BJ (cell line): ENCODE measurements at regions not wholly inside any gene's neighbourhood (a gene's known extent, or its start where the extent isn't known, plus 50 kb on each side); places are given as distances from the start of the nearest gene placed in this dataset.
"Not testable (repeated sequence)": the region's sequence is repeated elsewhere in the genome, so short reads cannot be mapped to it uniquely, and the experiment has no call there.

Experiments used
- CTCF ChIA-PET: fragments of 350-600 bp; formaldehyde crosslinking; extraction: SDS; loops from one replicate; lab custom pipeline; 2021; ENCODE audit warnings: antibody characterized with exemption, inconsistent platforms; lab: Yijun Ruan, JAX
- POLR2A ChIA-PET: fragments of 300-600 bp; sonication (Branson Sonifier 250); formaldehyde crosslinking; extraction: SDS; loops from one replicate; lab custom pipeline; 2021; ENCODE audit warnings: antibody characterized with exemption; lab: Charles Lee
- DNase-seq: peaks from one replicate; pipeline ENCODE4 v3.0.0-alpha.2; 2011; ENCODE audit warnings: low read depth
- H3K27me3 ChIP-seq: 2 replicates; pipeline ENCODE4 v1.6.0; 2011; ENCODE audit warnings: low read length; ENCODE audit not compliant: control insufficient read depth, insufficient read depth
- H3K36me3 ChIP-seq: 2 replicates; pipeline ENCODE4 v1.5.1; 2011; ENCODE audit warnings: low read length; ENCODE audit not compliant: control insufficient read depth, insufficient read depth
- H3K4me3 ChIP-seq: 2 replicates; pipeline ENCODE4 v1.5.1; 2011; ENCODE audit warnings: low read depth, mild to moderate bottlenecking, control low read depth, low read length
- TF ChIP-seq, protein P1 (sequence below): IDR thresholded peaks from 2 replicates; pipeline ENCODE4 v1.5.1; 2011; ENCODE audit warnings: low read depth, mild to moderate bottlenecking, control low read depth, inconsistent platforms, low read length, moderate library complexity; ENCODE audit not compliant: insufficient read depth

DNA sequence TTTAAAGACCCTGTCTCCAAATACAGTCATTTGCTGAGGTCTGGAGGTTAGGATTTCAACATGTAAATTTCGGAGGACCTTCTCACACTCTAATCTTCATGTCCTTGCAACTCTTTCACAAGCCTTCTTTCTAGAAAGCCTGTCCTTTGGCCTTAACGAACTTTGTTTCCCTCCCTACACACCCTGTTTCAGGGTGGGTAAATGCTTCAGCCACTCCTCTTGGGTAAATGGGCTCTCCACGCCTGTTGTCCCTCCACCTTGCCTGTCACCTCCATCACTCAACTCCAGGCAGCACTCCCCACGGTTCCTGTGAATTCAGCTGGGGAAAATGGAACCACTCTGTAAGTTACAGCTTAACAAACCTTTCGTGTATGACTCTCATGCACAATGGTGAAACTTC lies 84.0 kb upstream of the COG2 start:
- no peak overlapping the region for H3K4me3 ChIP-seq
- DNase-seq: no peak
- ChIA-PET POLR2A (no interaction called here), CTCF (no interaction called here)
- H3K27me3 ChIP-seq: no peaks in the 10 kb centered on the region
- no peaks in the 10 kb centered on the region for H3K36me3 ChIP-seq
- TF ChIP-seq, protein P1, sequence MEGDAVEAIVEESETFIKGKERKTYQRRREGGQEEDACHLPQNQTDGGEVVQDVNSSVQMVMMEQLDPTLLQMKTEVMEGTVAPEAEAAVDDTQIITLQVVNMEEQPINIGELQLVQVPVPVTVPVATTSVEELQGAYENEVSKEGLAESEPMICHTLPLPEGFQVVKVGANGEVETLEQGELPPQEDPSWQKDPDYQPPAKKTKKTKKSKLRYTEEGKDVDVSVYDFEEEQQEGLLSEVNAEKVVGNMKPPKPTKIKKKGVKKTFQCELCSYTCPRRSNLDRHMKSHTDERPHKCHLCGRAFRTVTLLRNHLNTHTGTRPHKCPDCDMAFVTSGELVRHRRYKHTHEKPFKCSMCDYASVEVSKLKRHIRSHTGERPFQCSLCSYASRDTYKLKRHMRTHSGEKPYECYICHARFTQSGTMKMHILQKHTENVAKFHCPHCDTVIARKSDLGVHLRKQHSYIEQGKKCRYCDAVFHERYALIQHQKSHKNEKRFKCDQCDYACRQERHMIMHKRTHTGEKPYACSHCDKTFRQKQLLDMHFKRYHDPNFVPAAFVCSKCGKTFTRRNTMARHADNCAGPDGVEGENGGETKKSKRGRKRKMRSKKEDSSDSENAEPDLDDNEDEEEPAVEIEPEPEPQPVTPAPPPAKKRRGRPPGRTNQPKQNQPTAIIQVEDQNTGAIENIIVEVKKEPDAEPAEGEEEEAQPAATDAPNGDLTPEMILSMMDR: no peak

DNA sequence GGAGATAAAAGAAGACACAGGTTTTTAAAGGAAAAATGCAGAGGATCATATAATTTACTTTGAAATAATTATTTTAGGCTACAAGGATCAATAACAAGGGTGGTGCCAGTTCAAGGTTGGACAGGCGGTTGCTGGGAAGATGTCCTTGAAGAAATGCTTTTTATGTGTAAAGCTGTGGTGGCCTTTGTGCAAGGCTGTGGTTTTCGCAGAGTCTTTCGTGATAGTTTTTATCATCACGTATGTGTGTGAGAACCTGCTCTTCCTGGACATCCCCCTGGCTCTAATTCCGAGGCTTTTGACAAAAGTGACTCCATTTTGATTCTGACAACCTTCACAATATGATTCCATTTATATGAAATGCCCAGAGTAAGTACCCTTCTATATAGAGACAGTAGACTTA lies 85.8 kb upstream of the COG2 start:
- no peak for DNase-seq
- H3K4me3 ChIP-seq: no peak overlapping the region
- H3K27me3 ChIP-seq: no peaks in the 10 kb centered on the region
- no peaks in the 10 kb centered on the region for H3K36me3 ChIP-seq
- TF ChIP-seq, protein P1: no peak
- POLR2A ChIA-PET: no interaction called here
- CTCF ChIA-PET: interaction anchor here (0.6 kb wide), 1 partner anchor 225 kb away, joined by 5 read pairs; no protein-coding TSS in a partner anchor

DNA sequence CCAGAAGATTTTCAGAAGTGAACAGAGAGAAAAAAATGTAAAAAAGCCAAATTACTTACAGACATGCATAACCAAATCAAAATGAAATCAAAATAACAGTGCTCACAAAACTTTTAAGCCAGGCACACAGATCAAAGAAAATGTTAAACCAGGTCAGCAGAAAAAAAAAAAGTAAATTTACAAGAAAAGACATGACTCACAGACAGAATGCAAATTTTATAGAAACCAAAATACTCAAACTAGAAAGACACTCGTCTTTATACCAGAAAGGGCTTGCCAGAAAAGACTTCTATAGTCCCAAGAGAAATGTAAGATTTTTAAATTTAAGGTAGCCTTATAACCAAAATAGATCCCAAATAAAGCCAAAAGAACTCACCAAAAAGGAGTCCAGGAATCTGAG lies 86.5 kb upstream of the COG2 start:
- TF ChIP-seq, protein P1: no peak
- Histone ChIP-seq H3K27me3 (no peaks in the 10 kb centered on the region), H3K36me3 (no peaks in the 10 kb centered on the region), H3K4me3 (no peak overlapping the region)
- CTCF ChIA-PET: no interaction called here
- POLR2A ChIA-PET: no interaction called here
- no peak for DNase-seq

DNA sequence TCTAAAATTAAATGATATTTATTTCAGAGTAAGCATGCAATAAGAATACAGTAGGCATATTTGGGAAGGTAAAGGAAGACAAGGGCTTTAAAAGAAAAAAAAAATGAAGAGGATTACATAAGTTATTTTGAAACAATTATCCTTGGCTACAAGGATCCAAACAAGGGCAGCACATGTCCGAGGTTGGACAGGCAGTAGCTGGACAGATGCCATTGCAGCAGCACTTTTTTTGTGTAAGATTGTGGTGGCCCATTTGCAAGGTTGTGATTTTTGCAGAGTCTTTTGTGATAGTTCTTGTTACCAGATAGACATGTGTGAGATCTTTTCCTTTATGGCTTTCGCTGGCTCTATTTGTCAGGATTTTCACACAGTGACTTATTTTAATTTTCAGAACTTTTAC lies 89.4 kb upstream of the COG2 start:
- Histone ChIP-seq H3K4me3 (no peak overlapping the region), H3K36me3 (no peaks in the 10 kb centered on the region), H3K27me3 (no peaks in the 10 kb centered on the region)
- TF ChIP-seq, protein P1: no peak
- no peak for DNase-seq
- ChIA-PET CTCF (no interaction called here), POLR2A (no interaction called here)

DNA sequence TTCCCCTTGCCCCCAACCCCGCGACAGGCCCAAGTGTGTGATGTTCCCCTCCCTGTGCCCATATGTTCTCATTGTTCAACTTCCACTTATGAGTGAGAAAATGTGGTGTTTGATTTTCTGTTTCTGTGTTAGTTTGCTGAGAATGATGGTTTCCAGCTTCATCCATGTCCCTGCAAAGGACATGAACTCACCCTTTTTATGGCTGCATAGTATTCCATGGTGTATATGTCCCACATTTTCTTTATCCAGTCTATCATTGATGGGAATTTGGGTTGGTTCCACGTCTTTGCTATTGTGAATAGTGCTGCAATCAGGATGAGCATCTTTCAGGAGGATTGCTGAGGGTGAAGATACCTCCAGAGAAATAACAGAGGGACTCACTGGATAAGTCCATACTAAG lies 91.3 kb upstream of the COG2 start:
- H3K4me3 ChIP-seq, POLR2A ChIA-PET: not testable (repeated sequence)

DNA sequence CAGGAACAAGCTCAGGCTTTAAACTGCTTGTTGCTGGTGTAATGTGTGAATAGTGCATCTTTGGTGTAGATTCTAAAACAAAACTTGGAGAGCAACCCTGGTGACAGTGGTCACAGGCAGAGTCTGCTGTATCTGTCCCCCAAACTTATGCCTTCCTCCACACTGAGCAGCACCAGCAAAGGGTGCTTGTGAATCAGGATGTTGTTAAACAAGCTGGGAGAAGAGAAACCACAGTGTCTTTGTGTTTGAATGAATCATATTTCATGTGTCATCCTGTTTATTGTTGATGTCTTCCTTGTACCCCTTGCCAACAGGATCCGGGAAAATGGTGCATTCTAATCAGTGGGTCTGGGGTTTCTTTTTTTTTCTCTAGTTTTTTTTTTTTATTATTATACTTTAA lies 91.9 kb upstream of the COG2 start:
- DNase-seq: no peak
- CTCF ChIA-PET: no interaction called here
- POLR2A ChIA-PET: no interaction called here

More for the DNA sequence above, 91.3 kb upstream of the COG2 start:
- H3K36me3 ChIP-seq, CTCF ChIA-PET, H3K27me3 ChIP-seq, DNase-seq: not testable (repeated sequence)

More for the DNA sequence above, 91.9 kb upstream of the COG2 start:
- Histone ChIP-seq H3K27me3 (no peaks in the 10 kb centered on the region), H3K36me3 (no peaks in the 10 kb centered on the region), H3K4me3 (no peak overlapping the region)
- TF ChIP-seq, protein P1: no peak
